Skeletal muscle satellite cell (primary cell): ENCODE measurements at regions not wholly inside any gene's neighbourhood (a gene's known extent, or its start where the extent isn't known, plus 50 kb on each side); places are given as distances from the start of the nearest gene placed in this dataset.

Experiments used
- H3K27me3 ChIP-seq: 2 replicates; pipeline ENCODE4 v1.7.0; 2013; ENCODE audit warnings: low read length; ENCODE audit not compliant: control insufficient read depth, insufficient read depth
- H3K36me3 ChIP-seq: 2 replicates; pipeline ENCODE4 v1.7.0; 2013; ENCODE audit warnings: mild to moderate bottlenecking, control low read depth, low read length; ENCODE audit not compliant: insufficient read depth
- H3K4me1 ChIP-seq: 2 replicates; pipeline ENCODE4 v1.7.0; 2013; ENCODE audit warnings: low read length; ENCODE audit not compliant: control insufficient read depth, insufficient read depth
- H3K4me2 ChIP-seq: 2 replicates; pipeline ENCODE4 v1.7.0; 2013; ENCODE audit warnings: mild to moderate bottlenecking, low read length
- H3K4me3 ChIP-seq: 2 replicates; pipeline ENCODE4 v1.7.0; 2013; ENCODE audit warnings: low read length
- H3K9ac ChIP-seq: 2 replicates; pipeline ENCODE4 v1.7.0; 2013; ENCODE audit warnings: mild to moderate bottlenecking, low read depth, low read length, moderate library complexity
- H3K9me3 ChIP-seq: replicated peaks from 2 replicates; pipeline ENCODE4 v1.7.0; 2013; ENCODE audit warnings: mild to moderate bottlenecking, control low read depth, low read length

DNA sequence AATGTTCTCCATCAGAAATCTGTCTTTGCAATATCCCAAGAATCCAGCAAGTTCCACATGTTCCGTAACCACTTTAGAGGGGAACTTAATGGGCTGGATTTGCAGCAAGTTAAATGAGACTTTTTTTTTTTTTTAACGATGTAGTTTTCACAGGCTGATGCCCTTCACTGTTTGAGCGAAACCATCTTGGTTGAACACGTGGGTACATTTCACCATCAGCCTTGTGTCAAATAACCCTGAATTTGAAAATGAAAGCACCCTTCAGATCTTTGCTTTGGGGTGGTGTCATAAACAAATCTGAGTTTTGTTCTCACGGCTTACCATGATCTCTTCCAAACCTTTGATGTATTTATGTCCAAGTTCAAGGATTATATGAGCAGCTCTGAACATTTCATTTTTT is 73.7 kb upstream of the EXOC2 start:
- peak overlapping the region; percentile 42 for H3K4me2 ChIP-seq
- H3K4me1 ChIP-seq, result no peaks in the 10 kb centered on the region
- no peaks in the 10 kb centered on the region for H3K27me3 ChIP-seq
- no peaks in the 10 kb centered on the region for H3K36me3 ChIP-seq
- no peaks in the 10 kb centered on the region for H3K9me3 ChIP-seq
- H3K4me3 ChIP-seq, result no peak overlapping the region
- no peak overlapping the region for H3K9ac ChIP-seq

DNA sequence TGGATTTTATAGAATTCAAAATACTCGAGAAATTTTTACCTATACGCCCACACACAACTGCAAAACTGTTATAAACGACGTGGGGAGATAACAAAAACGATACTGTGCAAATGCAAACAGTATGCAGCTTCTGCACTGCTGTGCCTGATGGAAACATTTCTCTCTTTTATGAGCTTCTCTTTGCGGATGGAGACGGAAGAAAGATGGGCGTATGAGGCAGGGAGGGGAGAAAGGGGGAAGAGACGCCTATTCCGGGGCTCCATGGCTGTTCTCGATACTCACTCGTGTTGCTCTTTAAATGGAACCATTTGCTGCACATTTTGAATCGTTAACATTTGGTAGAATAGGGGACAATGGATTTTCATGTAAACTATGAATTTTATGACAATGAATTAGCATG is 69.1 kb upstream of the EXOC2 start:
- no peaks in the 10 kb centered on the region for H3K4me1 ChIP-seq
- H3K9ac ChIP-seq, result no peak overlapping the region
- no peaks in the 10 kb centered on the region for H3K27me3 ChIP-seq
- H3K4me3 ChIP-seq, result no peak overlapping the region
- no peaks in the 10 kb centered on the region for H3K9me3 ChIP-seq
- no peak overlapping the region for H3K4me2 ChIP-seq
- H3K36me3 ChIP-seq, result no peaks in the 10 kb centered on the region

DNA sequence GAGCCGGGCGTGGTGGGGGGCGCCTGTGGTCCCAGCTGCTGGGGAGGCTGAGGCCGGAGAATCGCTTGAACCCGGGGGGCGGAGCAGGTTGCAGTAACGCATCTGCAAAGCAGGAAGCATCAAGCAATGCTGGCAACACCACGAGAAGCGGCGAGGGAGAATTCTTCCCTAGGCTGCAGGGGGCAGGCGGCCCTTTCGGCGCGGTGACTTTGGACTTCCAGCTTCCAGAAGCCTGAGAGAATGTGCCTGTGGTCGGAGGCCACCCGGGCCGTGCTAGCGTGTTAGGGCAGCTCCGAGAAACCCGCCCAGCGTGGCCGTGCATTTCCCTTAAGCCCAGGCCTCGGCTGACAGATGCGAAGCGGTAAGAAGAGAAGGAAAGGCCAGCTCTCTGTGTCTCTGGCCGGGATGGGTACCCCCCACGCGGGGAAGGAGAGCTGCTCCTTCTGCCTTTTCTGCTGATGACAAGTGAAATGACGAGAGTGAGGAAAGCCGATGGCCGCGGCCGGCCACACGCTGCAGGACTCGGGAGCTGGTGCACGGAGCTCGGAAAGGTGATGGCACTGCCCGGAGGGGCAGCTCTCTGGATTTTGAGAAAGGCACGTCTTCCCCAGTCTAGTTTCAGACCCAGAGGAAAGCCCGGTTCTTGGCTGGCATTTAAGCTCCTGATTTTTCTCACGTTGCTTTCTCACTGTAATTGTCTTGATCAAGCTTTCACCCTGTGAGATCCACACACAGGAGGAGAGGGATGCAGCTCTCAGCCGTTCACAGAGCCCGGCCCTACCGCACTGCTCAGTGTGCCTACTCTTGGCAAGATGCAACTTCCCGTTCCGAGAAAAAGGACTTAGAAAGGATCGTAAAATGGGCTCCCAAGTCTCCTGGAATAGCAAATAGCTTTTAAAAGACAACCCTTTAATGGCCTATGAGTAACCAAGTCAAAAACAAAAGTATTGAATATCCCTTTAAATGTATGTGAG is 68.3 kb upstream of the EXOC2 start:
- H3K4me2 ChIP-seq, result no peak overlapping the region
- no peak overlapping the region for H3K4me3 ChIP-seq
- no peak overlapping the region for H3K9ac ChIP-seq
- H3K4me1 ChIP-seq, result no peaks in the 10 kb centered on the region
- H3K27me3 ChIP-seq, result no peaks in the 10 kb centered on the region
- no peaks in the 10 kb centered on the region for H3K9me3 ChIP-seq
- H3K36me3 ChIP-seq, result no peaks in the 10 kb centered on the region

DNA sequence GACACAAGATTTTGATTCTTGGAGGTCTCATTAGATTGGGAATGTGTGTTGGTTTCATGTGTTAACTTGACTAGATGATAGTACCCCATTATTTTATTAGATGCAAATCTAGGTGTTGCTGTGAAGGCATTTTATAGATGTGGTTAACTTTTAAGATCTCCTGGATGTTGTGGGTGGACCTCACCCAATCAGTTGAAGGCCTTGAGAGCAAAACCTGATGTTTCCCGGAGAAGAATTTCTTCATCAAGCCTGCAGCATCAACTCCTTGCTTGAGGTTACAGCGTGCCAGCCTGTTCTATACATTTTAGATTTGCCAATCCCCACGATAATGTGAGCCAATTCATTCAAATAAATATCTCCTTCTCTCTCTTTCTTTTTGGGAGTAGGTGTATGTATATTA is 66.8 kb upstream of the EXOC2 start:
- Histone ChIP-seq H3K9me3 (no peaks in the 10 kb centered on the region), H3K9ac (no peak overlapping the region), H3K4me1 (no peaks in the 10 kb centered on the region), H3K4me3 (no peak overlapping the region), H3K4me2 (no peak overlapping the region), H3K27me3 (no peaks in the 10 kb centered on the region), H3K36me3 (no peaks in the 10 kb centered on the region)

DNA sequence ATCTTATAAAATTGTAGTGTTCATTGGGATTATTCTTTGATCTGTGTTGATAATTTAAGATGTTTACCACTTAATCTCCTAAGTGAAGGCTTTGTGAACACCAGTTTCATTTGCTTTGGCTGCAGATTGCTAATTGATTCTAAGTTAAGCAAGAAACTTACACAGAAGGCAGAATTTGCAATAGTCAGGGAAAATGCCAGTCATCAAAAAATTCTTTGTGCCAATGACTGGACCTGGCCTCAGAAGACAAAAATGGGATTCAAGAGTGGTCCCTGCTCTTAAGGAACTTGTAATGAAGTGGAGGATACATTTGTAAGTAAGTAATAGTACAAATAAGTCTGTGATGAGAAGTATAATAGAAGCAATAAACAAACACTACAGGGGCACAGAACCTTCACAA is 63.3 kb upstream of the EXOC2 start:
- no peak overlapping the region for H3K9ac ChIP-seq
- no peak overlapping the region for H3K4me2 ChIP-seq
- no peaks in the 10 kb centered on the region for H3K9me3 ChIP-seq
- H3K4me1 ChIP-seq, result no peaks in the 10 kb centered on the region
- no peaks in the 10 kb centered on the region for H3K27me3 ChIP-seq
- H3K4me3 ChIP-seq, result no peak overlapping the region
- H3K36me3 ChIP-seq, result no peaks in the 10 kb centered on the region

DNA sequence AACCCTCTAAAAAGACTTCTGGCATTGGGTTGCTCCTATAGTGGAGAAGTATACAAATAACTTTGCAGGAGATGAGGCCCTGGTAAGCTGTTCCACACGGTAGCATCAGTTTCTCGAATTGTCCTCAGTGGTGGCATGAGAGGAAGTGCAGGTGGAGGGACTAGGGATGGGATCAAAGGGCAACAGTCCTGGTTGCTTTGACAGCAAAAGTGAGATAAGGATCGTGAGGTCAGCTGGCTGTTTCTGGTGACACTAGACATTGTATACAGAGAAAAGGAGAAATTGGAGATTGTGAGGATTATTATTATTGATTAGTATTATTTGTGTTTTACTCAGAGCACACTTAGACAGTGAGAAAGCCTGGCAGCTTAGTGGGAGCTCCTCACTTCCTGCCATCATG is 61.3 kb upstream of the EXOC2 start:
- no peaks in the 10 kb centered on the region for H3K4me1 ChIP-seq
- H3K4me2 ChIP-seq, result no peak overlapping the region
- H3K9me3 ChIP-seq, result no peaks in the 10 kb centered on the region
- no peaks in the 10 kb centered on the region for H3K36me3 ChIP-seq
- H3K27me3 ChIP-seq, result no peaks in the 10 kb centered on the region
- H3K9ac ChIP-seq, result no peak overlapping the region
- no peak overlapping the region for H3K4me3 ChIP-seq

DNA sequence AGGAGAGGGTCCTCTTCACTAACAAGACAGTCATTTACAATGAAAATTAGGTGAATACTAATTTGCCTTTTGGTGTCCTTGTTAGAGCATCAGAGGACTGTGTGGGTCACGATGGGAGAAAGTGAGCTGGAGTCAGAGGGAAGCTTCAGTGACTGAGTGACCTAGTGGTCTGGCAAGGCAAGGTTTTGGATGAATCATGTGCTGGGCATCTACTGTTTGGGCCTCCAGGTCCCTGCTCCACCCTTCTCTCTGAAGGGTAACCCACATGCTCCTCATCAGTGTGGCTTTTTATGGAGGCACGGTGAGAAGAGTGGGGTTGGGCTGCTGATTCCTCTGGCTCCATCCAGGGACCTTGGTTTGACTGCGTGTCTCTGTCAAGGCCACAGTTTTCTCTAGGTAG is 60.5 kb upstream of the EXOC2 start:
- Histone ChIP-seq H3K9ac (no peak overlapping the region), H3K9me3 (no peaks in the 10 kb centered on the region), H3K4me1 (no peaks in the 10 kb centered on the region), H3K36me3 (no peaks in the 10 kb centered on the region), H3K4me3 (no peak overlapping the region), H3K4me2 (no peak overlapping the region), H3K27me3 (no peaks in the 10 kb centered on the region)

DNA sequence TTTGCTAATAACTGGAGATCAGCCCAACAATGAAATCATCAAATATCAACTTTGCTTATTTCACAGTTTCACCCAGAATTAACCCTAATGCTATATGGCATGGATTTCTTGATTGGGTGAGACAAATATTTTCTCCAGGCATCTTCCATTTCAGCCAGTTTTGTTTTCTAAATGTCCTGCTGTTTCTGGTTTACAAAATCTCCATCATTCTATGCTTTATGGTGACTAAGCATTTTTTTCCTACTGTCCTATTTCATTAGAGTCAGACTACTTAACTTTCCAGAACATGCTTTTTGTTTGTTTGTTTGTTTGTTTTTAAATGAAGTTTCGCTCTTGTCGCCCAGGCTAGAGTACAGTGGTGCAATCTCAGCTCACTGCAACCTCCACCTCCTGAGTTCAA is 59.5 kb upstream of the EXOC2 start:
- Histone ChIP-seq H3K36me3 (no peaks in the 10 kb centered on the region), H3K4me2 (no peak overlapping the region), H3K4me3 (no peak overlapping the region)

DNA sequence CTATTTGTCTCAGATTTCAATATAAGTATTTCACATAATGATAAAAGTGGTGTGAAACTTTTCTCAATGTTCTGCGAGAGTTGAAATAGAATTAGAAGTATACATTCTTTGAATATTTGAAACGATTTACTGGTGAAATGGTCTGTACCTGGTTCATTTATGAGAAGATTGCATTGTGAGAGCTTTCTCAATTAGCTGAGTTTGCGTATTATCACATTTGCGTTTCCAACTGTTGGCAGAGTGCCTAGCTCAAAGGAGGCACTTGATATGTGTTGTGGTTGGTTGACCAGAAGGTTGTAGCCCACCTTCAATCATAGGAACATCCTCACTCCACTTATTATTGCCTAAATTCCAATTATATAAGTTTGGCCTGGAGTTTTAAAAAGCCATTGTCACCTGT is 58.8 kb upstream of the EXOC2 start:
- no peak overlapping the region for H3K4me3 ChIP-seq
- no peaks in the 10 kb centered on the region for H3K27me3 ChIP-seq
- H3K4me1 ChIP-seq, result no peaks in the 10 kb centered on the region
- H3K4me2 ChIP-seq, result no peak overlapping the region
- no peak overlapping the region for H3K9ac ChIP-seq
- H3K9me3 ChIP-seq, result no peaks in the 10 kb centered on the region
- H3K36me3 ChIP-seq, result no peaks in the 10 kb centered on the region

More for the DNA sequence above, 59.5 kb upstream of the EXOC2 start:
- no peak overlapping the region for H3K9ac ChIP-seq
- H3K9me3 ChIP-seq, result no peaks in the 10 kb centered on the region
- no peaks in the 10 kb centered on the region for H3K4me1 ChIP-seq
- H3K27me3 ChIP-seq, result no peaks in the 10 kb centered on the region

DNA sequence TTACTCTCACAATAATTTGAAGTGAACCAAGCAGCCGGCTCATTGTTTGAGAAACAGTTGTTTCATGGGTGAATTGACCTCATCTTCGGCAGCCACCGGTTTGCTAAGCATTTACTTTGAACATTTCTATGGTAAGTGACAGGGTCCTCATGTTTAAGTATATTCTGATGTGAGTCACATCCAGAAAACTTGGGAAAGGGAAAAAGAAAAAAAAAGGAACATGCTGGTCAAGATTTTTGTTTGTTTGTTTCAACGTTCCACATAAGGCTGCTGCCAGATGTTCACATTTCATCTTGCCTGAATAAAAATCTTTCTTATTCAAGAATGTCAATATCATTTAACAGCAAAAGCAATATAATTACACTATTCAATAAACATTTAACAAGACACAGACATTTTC is 55.0 kb upstream of the EXOC2 start:
- Histone ChIP-seq H3K4me1 (no peaks in the 10 kb centered on the region), H3K27me3 (no peaks in the 10 kb centered on the region), H3K9ac (no peak overlapping the region), H3K36me3 (no peaks in the 10 kb centered on the region), H3K4me3 (no peak overlapping the region), H3K4me2 (no peak overlapping the region), H3K9me3 (no peaks in the 10 kb centered on the region)

DNA sequence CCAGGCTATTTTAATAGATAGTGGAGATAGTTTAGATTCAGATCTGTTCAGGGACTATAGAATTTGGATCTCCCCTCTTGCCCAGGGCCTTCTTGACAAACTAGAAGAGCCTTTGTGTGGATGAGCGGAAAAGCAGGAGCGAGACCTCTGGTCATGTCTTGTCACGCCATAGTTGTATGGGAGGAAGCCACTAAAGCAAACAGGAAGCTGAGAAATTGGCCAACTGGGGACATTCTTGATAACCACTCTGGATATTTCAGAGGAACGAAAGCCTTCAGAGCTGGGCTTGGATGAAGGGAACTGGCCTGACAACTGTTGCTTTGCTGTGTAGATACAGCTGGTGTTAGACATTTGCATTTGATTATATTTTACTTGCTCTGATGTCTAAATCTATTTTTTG is 54.1 kb upstream of the EXOC2 start:
- Histone ChIP-seq H3K36me3 (no peaks in the 10 kb centered on the region), H3K9ac (no peak overlapping the region), H3K9me3 (no peaks in the 10 kb centered on the region)

More for the DNA sequence above, 54.1 kb upstream of the EXOC2 start:
- Histone ChIP-seq H3K4me3 (no peak overlapping the region), H3K4me1 (no peaks in the 10 kb centered on the region), H3K27me3 (no peaks in the 10 kb centered on the region), H3K4me2 (no peak overlapping the region)
